Spleen (tissue), 3 donors: ENCODE measurements at regions not wholly inside any gene's neighbourhood (a gene's known extent, or its start where the extent isn't known, plus 50 kb on each side); places are given as distances from the start of the nearest gene placed in this dataset.

ENCODE experiments used
- POLR2A ChIP-seq, 3 donors: fragments of 450-650 bp; IDR thresholded peaks; one replicate each; pipeline ENCODE4 v1.5.1; 2017; ENCODE audit warnings: antibody characterized with exemption in 3 of 3, mild to moderate bottlenecking in 1 of 3
- POLR2AphosphoS5 ChIP-seq, 3 donors: sonication (generic); formaldehyde crosslinking; IDR thresholded peaks; one replicate each; pipeline ENCODE4 v1.5.1; 2017; ENCODE audit warnings: antibody characterized with exemption in 3 of 3

- TF ChIP-seq POLR2A (IDR thresholded peaks at IDR 0.05) (no peak), POLR2AphosphoS5 (IDR thresholded peaks at IDR 0.05) (no peak)
These were observed 383.6 kb downstream of the GADD45G start for GRCh38 chr9:89988458-89988857.
